AG08395 (cell line): ENCODE measurements at regions not wholly inside any gene's neighbourhood (a gene's known extent, or its start where the extent isn't known, plus 50 kb on each side); places are given as distances from the start of the nearest gene placed in this dataset.

Source experiments
- DNase-seq: peaks from one replicate; pipeline ENCODE4 v3.0.0; 2012; ENCODE audit warnings: mixed read lengths, low spot score

DNA sequence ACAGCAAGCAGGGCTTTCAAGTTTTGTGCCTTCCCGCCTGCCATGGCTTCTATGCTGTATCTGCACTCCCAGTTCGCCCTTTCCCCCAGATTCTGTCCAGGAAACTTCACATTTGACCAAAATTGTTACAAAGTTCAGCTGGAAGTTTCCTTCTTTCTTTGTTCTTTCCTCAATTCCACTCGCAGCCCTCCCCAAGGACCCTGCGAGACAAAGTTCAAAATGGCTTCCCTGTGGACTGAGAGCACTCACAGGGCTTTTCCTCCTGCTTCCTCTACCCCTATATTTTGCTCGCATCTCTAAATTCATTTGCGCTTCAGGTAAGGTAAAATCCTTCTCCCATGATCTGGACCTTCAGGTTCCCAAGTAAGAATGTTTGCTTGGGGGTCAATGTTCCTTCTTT lies 1348.4 kb upstream of the B3GALT2 start:
- no peak for DNase-seq

DNA sequence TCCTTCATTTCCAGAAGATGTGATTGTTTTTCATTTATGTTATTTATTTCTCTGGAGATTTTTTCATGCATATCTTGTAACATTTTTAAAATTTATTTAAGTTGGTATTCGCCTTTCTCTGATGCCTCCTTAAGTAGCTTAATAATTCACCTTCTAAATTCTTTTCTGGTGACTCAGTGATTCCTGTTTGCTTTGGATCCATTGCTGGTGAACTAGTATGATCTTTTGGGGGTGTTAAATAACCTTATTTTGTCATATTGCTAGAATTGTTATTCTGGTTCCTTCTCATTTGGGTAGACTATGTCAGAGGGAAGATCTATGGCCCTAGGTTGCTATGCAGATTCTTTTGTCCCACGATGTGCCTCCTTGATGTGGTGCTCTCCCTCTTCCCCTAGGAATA lies 1347.2 kb upstream of the B3GALT2 start:
- no peak for DNase-seq

DNA sequence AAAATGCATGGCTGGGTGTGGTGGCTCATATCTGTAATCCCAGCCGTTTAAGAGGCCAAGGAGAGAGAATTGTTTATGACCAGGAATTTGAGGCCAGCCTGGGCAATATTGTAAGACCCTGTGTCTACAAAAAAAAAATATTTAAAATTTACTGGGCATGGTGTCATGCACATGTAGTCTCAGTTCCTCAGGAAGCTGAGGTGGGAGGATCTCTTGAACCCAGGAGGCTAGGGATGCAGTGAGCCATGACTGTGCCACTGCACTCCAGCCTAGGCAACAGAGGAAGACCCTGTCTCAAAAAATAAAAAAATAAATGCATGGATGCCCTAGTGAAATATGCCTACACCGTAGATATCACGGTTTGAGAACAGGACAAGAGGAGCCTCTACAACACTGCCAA lies 1331.2 kb upstream of the B3GALT2 start:
- DNase-seq = no peak

DNA sequence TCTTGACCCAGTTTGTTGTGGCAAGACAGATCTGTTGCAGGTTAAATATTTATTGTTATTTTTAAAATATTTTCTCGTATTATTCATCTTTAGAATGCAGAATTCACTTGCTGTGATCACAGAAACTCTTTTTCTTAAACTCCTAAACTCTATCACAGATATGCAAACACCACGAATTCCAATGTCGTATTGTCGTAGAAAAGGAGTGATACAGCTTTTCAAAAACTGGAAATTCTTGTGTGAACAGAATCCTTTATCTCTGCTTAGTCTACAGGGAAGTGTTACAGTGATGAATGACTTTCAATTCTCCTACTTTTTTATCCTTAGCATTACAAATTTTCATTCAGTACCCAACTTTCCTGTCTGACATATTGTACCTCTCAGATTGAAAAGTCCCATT lies 1329.5 kb upstream of the B3GALT2 start:
- no peak for DNase-seq

DNA sequence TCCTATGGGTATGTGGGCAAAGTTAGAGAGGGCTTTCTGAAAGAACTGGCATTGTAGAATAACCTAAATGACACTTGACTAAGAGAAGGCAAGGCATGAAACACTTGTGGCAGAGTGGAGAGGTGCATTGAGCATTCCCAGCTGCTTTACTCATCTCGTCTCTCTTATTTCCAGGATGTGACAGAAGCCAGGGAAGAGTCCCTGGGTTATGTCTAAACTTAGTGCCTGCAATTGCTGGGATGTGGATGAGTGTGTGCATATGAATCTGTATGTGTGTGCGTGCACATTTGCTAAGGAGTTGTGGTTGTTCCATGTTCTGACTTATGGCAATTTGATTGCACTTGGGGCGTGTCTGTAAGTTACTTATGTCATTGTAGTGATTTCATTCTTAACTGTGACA lies 1326.5 kb upstream of the B3GALT2 start:
- DNase-seq = no peak

DNA sequence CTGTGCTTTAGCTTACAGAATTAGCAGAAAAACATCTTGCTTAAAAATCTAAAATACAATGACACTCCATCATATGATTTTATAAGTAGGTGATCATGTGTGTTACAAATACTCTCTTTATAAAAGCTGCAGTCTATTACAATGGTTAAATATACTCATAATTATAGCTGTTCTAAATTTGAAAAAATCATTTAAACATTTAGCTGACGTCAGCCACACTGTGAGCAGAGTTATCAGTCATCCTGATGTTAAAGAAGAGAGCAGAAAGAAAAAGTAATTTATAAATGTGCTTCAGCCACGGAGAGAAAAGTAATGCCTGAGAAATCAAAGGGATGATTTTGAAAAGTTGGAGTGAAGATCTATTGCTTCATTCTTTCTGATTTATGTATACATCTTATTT lies 1325.9 kb upstream of the B3GALT2 start:
- no peak for DNase-seq

DNA sequence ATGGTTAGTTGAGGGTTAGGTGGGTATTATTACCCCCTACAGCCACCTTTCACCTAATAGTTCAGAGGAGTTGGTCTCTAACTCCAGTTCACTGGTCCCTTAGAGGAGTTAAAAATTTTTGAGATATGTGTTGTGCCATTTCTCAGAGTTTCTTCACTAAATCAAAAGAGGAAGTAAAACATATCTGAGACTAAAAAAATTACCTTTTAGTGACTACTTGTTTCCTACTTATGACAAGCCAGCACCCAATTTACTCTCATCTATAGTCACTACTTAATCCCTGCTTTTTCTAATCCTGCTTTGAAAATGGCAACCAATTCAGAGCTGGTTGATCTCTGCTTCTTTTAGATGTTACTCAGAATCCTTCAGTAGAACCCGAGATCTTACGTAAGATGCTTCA lies 1316.8 kb upstream of the B3GALT2 start:
- no peak for DNase-seq

DNA sequence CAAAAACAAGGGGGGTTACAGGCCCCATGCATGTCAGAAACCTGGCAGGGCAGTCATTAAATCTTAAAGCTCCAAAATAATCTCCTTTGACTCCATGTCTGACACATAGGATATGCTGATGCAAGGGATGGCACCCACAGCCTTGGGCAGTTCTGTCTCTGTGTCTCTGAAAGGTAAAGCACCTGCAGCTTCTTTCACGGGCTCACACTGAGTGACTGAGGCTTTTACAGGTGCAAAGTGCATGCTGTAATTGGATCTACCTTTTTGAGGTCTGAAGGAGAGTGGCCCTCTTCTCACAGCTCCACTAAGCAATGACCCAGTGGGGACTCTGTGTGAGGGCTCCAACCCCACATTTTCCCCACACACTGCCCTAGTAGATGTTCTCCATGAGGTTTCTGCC lies 1309.0 kb upstream of the B3GALT2 start:
- no peak for DNase-seq

DNA sequence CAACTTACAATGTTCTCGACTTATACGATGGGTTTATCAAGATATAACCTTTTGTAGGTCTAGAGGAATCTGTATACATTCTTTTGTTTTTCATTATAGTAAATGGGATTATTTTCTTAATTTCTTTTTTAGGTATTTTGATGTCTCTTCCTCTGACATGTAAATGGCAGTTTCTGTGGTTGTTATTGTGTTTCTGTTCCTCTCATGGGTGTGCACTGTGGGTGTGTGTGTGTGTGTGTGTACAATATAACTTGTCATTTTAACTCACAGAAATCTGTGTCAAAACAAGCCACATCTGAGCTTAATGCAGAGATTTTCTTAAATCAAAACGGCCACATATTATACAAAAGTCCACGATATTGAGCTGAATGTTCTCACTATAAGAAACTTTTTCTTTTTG lies 1300.8 kb upstream of the B3GALT2 start:
- no peak for DNase-seq

DNA sequence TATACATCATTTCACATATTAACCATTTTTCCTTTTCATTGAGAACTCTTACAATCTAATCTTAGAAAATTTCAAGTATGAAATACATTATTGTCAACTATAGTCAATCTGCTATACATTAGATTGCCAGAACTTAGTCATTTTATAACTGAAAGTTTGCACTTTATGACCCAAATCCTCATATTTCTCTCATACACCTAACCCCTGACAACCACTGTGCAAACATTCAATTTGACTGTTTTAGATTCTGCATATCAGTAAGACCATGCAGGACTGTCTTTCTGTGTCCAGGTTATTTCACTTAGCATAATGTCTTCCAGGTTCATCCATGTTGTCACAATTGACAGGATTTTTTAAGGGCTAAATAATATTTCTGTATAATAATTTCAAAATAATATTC lies 1299.0 kb upstream of the B3GALT2 start:
- DNase-seq = no peak

DNA sequence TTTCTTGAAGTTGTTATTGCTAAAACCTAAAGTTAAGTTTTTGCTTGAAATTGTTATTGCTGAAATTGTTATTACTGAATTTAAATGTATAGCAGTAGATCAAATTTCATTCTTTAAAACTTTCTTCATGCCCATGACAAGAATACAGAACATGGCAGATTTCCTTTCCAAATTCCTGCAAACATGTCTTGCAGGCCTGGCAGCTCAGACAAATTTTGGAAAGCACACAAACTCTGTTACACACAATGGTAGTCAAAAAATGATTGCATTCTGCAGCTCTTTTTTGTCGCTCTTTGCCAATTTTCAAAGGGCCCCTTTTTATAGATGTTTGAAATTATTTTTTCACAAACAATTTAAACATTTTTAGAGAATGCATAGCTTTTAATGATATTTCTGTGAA lies 1292.3 kb upstream of the B3GALT2 start:
- DNase-seq = no peak

DNA sequence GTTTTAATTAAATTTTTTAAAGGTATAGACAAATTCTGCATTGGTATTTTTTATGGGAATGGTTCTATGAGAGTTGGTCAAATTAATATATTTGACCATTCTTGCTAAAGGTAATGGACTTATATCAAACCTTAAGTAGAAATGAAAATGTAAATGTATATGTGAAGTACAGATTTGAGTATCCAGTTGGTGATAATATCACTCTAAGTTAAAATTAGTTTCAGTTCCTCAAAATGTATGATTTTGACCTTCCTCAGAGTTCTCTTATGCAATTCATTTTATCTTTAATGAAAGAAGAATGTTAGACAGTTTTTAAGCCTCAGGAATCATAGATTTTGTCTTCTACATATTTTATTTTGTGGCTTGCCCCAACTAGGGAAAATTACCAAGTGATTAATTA lies 1291.5 kb upstream of the B3GALT2 start:
- no peak for DNase-seq

DNA sequence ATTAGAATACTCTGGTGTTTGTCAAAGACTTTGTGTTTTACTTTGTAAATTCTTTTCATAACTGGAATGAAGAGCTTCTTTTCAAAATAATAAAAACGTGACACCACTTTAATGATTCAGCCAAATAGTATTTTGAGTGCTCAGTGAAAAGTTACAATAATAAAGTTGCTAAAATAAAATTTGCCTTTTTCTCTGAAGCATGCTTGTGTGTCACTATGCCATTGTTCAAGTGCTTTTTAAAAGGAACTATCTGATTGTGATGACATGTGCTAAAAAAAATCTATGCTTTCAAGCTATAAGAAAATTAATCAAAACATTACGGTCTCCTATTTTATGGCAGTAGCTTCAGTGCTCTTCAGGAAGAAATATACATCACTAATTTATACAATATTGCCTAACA lies 1290.5 kb upstream of the B3GALT2 start:
- DNase-seq = no peak

DNA sequence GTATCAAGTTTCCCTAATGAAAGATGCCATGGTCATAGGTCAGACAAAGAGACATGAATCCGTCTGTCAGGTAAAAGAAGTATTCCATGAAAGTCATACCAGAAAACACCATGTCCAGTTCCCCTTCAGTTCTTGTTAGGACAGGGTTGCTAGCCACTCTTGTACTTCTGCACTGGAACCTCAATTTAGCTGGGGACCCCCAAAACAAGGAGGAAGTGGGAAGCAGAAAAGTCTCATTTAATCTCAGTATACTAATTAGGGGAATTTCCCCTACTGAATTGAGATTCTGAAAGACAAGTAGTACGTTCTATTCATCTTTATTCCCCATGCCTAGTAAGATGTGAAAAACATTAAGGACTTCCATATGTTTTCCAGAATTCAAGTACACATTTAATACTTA lies 1289.9 kb upstream of the B3GALT2 start:
- DNase-seq = no peak

DNA sequence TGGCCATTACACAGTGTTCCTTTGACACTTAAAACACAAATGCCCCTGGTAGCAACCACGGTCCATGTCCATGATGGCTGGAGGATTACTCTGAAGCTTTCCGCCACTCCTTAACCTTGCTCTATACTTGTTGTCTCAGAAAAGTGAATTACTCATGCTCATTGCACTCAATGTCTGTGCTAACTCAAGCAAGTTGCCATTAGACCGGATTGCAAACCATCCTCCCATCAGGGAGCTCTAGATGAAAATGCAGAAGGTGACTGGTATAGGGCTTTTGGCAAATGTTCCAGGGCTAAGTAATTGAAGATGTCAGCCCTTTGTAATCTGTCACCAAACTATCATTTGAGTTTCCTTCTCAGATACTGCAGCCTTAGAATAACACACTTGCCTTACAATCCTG lies 1288.3 kb upstream of the B3GALT2 start:
- no peak for DNase-seq

DNA sequence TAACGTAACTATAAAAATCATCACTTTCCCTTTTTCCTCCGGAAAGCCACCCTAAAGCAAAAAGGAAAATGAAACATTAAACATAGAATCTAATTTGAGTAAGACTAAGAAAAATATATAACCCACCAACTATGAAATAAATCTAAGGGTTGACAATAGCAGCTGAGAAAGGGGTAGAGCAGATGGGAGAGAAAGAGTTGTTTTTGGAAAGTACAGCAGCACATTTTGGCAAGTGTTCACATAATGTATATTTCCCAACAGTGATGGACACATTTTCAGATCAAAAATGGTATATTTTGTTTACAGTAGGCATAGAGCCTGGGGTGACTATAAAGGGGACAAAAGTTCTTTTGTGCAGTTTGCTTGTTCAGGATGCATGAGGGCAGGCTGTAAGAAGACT lies 1287.4 kb upstream of the B3GALT2 start:
- no peak for DNase-seq

DNA sequence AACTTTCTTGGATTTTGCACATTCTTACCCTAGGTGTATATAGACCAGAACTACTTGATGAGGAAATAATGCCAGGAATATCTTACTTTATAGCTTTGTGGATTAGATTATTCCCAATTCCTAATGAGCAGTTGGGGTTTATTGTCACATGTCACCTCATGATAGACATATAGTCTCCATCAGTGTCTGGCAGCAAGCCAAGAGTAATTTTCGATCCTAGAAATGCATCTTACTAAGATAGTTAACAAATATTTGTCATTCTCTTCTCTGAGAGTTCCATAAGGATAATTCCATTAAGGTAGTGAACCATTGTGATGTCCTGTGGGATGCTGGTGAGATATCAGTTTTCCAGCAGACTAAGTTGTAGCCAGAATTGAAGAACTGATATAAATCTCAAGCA lies 1282.9 kb upstream of the B3GALT2 start:
- DNase-seq = no peak

DNA sequence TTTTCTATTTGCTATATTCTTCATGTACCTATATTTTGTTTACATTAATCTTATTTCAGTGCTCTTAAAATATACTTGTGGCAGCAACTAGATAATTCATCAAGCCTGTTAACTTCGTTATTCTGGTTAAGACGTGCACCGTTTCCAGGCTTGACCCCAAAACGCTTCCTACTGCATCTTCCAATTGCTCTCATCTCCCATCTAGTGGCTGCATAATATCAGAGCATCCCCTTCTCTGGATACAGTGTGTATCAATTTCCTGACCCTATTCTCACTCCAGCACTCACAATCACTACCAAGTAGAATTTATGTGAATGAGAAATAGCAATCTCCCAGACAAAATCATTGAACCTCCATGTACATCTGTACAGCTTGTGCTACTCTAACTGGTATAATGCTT lies 1280.3 kb upstream of the B3GALT2 start:
- DNase-seq = no peak

DNA sequence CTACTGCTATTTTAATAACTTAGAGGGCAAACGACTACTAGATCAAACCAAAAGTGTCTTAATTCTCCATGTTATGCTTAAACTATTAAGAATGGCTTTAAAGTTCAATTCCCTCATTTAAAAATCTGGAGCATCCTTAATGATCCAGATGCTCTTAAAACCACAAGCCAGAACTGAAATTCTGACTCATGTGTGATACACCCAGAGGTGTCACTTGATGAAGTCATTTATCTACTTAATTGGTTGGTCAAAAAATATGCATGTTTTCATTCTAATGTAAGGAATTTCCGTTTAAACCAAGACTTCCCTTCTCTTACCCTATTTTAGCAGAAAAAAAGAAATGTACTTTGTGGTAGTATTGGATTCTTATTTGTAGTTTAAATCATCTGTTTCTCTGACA lies 1261.2 kb upstream of the B3GALT2 start:
- DNase-seq = no peak

DNA sequence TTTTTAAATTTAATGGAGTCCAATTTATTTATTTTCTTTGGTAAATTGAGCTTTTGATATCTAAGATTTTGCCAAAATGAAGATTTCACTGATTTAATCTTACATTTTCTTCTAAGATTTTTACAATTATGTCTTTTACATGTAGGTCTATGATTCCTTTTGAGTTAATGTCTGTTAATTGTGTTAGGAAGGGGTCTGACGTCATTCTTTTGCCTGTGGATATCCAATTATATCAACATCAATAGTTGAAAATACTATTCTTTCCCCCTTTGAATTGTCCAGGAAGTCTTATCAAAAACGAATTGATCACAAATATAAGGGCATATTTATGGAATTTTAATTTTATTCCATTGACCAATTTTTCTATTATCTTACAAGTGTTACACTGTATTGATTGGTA lies 1258.8 kb upstream of the B3GALT2 start:
- DNase-seq = no peak

DNA sequence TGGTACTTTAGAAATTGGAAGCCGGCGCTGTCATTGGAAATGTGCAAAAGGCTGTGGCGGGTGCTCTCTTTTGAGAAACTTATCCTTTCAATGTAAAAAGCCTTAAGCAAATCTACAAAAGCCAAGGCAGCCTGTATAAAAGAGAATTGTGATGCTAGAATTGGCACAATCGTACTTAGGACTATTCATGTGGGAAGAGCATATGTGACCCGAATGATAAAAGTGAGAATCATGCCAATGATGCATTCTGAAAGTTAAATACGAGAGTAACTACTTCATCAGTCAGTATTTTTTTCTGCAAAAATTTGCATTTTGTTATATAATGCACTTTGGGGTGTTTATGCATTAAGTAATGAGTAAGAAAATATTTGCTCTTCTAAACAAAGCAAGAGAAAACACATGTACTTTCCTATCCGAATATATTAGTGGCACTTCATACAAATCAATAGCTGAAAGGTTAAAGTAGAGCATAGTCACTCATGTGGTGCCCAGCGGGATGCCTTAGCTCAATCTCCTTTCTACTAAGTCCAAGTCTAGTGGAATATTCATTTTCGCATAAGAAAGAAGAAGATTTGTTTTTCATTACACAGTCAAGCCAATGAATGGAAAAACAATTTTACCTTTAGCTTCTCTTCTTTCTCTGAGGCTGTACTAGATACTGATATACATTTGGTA lies 1256.6 kb upstream of the B3GALT2 start:
- no peak for DNase-seq

DNA sequence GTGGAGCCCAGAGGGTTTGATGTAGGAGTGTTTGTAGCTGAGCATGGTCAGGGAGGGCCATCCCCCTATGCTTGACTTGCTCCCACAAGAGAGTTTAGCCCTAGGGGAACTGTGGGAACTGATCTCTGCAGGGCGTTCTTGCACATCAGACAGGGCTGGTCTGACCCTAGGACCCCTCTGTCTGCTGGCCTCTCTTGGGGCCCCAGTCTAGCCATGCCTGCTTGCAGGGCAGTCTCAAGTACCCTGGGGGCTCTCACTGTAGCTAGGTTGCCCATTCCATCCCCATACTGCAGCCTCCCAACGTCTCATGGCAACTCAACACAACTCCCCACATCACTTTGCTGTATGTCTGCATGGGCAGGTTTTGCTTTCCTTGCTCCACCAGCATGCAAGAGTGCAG lies 1250.7 kb upstream of the B3GALT2 start:
- no peak for DNase-seq

DNA sequence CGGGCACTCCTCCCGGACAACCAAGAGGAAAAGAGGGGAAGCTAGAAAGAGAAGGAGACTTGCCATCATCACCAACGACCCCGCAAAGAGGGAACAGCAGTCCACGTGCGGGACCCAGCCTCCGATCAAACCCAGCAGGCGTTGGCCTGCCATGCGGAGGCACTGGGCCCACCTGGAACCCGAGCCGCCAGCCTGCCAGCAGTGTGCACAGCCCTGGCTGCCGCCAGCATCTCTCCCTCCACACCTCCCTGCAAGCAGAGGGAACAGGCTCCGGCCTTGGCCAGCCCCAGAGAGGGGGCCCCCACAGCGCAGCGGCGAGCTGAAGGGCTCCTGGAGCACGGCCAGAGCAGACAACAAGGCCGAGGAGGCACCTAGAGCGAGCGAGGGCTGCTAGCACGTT lies 1244.7 kb upstream of the B3GALT2 start:
- DNase-seq = no peak

DNA sequence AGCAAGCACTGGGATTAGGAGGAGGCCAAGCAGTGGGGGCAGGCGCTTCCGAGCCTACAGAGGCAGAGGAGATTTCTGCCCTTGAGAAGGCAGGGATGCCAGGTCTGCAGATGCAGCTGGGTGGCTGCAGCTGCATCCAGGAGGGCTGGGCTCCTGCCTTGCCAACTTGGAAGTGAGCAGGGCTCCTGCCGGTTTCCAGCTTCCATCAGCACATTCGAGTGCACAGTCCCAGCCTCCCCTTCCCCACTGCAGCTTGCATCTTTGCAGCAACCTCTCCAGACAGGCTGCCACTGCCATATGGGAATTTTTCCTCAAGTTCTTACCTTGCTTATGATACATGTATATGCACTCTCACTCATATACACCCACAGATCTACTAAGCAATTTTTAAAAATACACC lies 1234.3 kb upstream of the B3GALT2 start:
- no peak for DNase-seq

DNA sequence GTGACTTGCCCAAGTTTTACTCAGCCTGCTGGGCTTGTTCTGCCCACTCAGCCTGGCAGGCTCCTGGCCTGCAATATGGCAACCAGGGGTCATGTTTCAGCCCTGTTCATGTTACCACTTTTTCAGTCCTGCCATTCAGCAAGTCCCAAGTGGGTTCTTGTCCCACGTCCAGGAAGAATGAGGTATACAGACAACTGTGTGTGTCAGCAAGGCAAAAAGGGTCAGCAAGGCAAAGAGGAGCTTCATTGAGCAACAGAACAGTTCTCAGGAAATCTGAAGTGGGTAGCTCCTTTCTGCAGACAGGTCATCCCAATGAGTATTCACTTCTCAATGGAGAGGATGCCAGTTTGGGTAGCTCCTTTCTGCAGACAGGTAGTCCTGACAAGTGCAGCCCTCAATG lies 1233.3 kb upstream of the B3GALT2 start:
- no peak for DNase-seq
